ENCODE measurements at regions not wholly inside any gene's neighbourhood (a gene's known extent, or its start where the extent isn't known, plus 50 kb on each side); places are given as distances from the start of the nearest gene placed in this dataset.

GRCh38 chr2:59947209-59947608, 606.2 kb downstream of the BCL11A start:
- no peaks in the 10 kb centered on the region for H3K9me3 ChIP-seq
- no peak overlapping the region for H3K4me3 ChIP-seq
- intact Hi-C loops (cut with DNase I): no loop called here
- no peak for DNase-seq
- TF ChIP-seq CTCF (IDR thresholded peaks at IDR 0.05): no peak
- H3K27ac ChIP-seq: no peak overlapping the region
- no peak for ATAC-seq
- no peaks in the 10 kb centered on the region for H3K36me3 ChIP-seq
- H3K27me3 ChIP-seq (ENCODE audit: low read depth): no peaks in the 10 kb centered on the region
- H3K4me1 ChIP-seq: no peaks in the 10 kb centered on the region

GRCh38 chr2:59939236-59939635, 614.2 kb downstream of the BCL11A start:
- intact Hi-C loops (cut with DNase I): no loop called here
- no peaks in the 10 kb centered on the region for H3K36me3 ChIP-seq
- ATAC-seq (no peak), DNase-seq (no peak)
- no peak for TF ChIP-seq CTCF (IDR thresholded peaks at IDR 0.05)
- H3K4me3 ChIP-seq: no peak overlapping the region
- no peaks in the 10 kb centered on the region for H3K27me3 ChIP-seq (ENCODE audit: low read depth)
- no peaks in the 10 kb centered on the region for H3K9me3 ChIP-seq
- no peaks in the 10 kb centered on the region for H3K4me1 ChIP-seq
- no peak overlapping the region for H3K27ac ChIP-seq

GRCh38 chr2:59938181-59938580, 615.3 kb downstream of the BCL11A start:
- intact Hi-C loops (cut with DNase I): no loop called here
- Histone ChIP-seq H3K4me3 (no peak overlapping the region), H3K9me3 (no peaks in the 10 kb centered on the region), H3K36me3 (no peaks in the 10 kb centered on the region), H3K27me3 (ENCODE audit: low read depth) (no peaks in the 10 kb centered on the region), H3K4me1 (no peaks in the 10 kb centered on the region), H3K27ac (no peak overlapping the region)
- no peak for DNase-seq
- TF ChIP-seq CTCF (IDR thresholded peaks at IDR 0.05): no peak
- ATAC-seq: no peak

- H3K36me3 ChIP-seq: no peaks in the 10 kb centered on the region
- H3K9me3 ChIP-seq: no peaks in the 10 kb centered on the region
- no peak for DNase-seq
- intact Hi-C loops (cut with DNase I): no loop called here
- H3K27ac ChIP-seq: no peak overlapping the region
- no peak overlapping the region for H3K4me3 ChIP-seq
- no peak for TF ChIP-seq CTCF (IDR thresholded peaks at IDR 0.05)
- no peaks in the 10 kb centered on the region for H3K27me3 ChIP-seq (ENCODE audit: low read depth)
- H3K4me1 ChIP-seq: no peaks in the 10 kb centered on the region
- no peak for ATAC-seq
Measured at GRCh38 chr2:59936048-59936447, 617.4 kb downstream of the BCL11A start.

DNA sequence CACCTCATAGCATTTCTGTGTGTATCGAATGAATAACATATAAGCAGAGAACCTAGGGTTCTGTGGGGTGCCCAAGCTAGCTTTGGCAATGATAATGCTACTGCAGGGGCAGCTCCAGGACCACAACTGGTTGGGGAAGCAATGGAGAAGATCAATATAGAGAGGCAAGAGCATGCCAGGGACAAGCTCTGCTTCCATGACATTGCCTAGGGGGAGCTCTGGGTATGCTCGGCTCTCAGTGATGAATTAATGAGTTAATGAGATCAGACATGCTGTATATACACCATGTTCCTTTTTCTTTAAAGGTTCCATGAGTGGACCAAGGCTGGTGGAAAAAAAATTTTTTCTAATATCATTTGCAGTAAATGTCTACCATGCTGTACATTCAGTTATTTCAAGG, 618.4 kb downstream of the BCL11A start:
- no peak for TF ChIP-seq CTCF (IDR thresholded peaks at IDR 0.05)
- DNase-seq: no peak
- intact Hi-C loops (cut with DNase I): no loop called here

DNA sequence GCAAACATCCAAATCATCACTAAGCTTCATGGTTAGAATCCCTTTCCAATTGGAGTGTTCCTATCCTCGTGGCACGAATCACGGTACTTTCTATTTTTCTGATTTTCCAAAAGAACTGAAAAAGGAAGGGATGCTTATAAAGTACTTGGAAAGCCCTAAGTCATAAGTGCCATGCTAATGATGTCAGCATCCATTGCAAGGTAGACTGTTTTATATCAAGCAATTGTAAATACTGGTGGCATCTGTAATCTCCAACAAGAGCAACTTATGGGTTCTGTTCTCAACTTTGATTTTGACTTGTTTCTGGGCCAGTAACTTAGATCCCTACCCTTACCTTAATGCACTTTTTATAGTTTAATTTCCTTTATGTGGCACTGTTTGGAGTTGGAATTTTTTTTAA, 619.5 kb downstream of the BCL11A start:
- Histone ChIP-seq H3K4me1 (no peaks in the 10 kb centered on the region), H3K9me3 (no peaks in the 10 kb centered on the region), H3K36me3 (no peaks in the 10 kb centered on the region)

More for the DNA sequence above, 618.4 kb downstream of the BCL11A start:
- no peak overlapping the region for H3K4me3 ChIP-seq
- no peaks in the 10 kb centered on the region for H3K36me3 ChIP-seq
- no peaks in the 10 kb centered on the region for H3K4me1 ChIP-seq
- H3K9me3 ChIP-seq: no peaks in the 10 kb centered on the region
- no peak overlapping the region for H3K27ac ChIP-seq
- ATAC-seq: no peak
- no peaks in the 10 kb centered on the region for H3K27me3 ChIP-seq (ENCODE audit: low read depth)

More for the DNA sequence above, 619.5 kb downstream of the BCL11A start:
- Histone ChIP-seq H3K27me3 (ENCODE audit: low read depth) (no peaks in the 10 kb centered on the region), H3K27ac (no peak overlapping the region), H3K4me3 (no peak overlapping the region)
- intact Hi-C loops (cut with DNase I): no loop called here
- no peak for TF ChIP-seq CTCF (IDR thresholded peaks at IDR 0.05)
- DNase-seq: no peak
- no peak for ATAC-seq
